Thyroid gland (tissue), 4 donors: ENCODE measurements at regions not wholly inside any gene's neighbourhood (a gene's known extent, or its start where the extent isn't known, plus 50 kb on each side); places are given as distances from the start of the nearest gene placed in this dataset.

Experiments used
- DNase-seq, 2 donors: peaks; one replicate each; pipeline ENCODE4 v3.0.0-alpha.2; 2019
- H3K27ac ChIP-seq, 3 donors: fragments of 200-600 bp; sonication (generic); 1 replicate in 2 of 3; 2 replicates in 1 of 3; pipeline ENCODE4 v1.5.1; 2016 to 2019; ENCODE audit warnings: mild to moderate bottlenecking in 1 of 3, moderate library complexity in 1 of 3
- H3K27me3 ChIP-seq: fragments of 200-600 bp; sonication (generic); one replicate; pipeline ENCODE4 v1.5.1; 2019
- H3K36me3 ChIP-seq, 2 donors: fragments of 200-600 bp; sonication (generic); one replicate each; pipeline ENCODE4 v1.5.1; 2016 to 2019
- H3K4me1 ChIP-seq, 2 donors: fragments of 200-600 bp; sonication (generic); one replicate each; pipeline ENCODE4 v1.5.1; 2017 to 2019
- H3K4me3 ChIP-seq, 3 donors: fragments of 200-600 bp; sonication (generic); replicated peaks in 1 of 3; 1 replicate in 2 of 3; 2 replicates in 1 of 3; pipeline ENCODE4 v1.5.1; 2016; ENCODE audit warnings: mild to moderate bottlenecking in 1 of 3
- H3K9me3 ChIP-seq: fragments of 200-600 bp; sonication (generic); one replicate; pipeline ENCODE4 v1.5.1; 2017
- POLR2A ChIP-seq, 2 donors: fragments of 450-650 bp; IDR thresholded peaks; one replicate each; pipeline ENCODE4 v1.6.1; 2017; ENCODE audit warnings: antibody characterized with exemption in 2 of 2, mild to moderate bottlenecking in 2 of 2, moderate library complexity in 1 of 2
- WGBS, 2 donors: methylation state at CpG; one replicate each; pipeline ENCODE4 v1.1.5; 2017; 5-methylcytosine and 5-hydroxymethylcytosine counted together
- intact Hi-C: fragments of 100-400 bp; cut with DNase I; formaldehyde crosslinking; loops from one replicate; pipeline ENCODE4 v1.15.1; 2023
- TF ChIP-seq, protein P1 (sequence below), 6 experiments: fragments of 200-600 bp in 3 of 6; fragments of 450-650 bp in 3 of 6; sonication (generic) in 3 of 6; IDR thresholded peaks; one replicate each; pipeline ENCODE4 v1.5.1; 2016 to 2019; ENCODE audit warnings: antibody characterized with exemption in 6 of 6, mild to moderate bottlenecking in 2 of 6, inconsistent platforms in 1 of 6, moderate library complexity in 1 of 6

DNA sequence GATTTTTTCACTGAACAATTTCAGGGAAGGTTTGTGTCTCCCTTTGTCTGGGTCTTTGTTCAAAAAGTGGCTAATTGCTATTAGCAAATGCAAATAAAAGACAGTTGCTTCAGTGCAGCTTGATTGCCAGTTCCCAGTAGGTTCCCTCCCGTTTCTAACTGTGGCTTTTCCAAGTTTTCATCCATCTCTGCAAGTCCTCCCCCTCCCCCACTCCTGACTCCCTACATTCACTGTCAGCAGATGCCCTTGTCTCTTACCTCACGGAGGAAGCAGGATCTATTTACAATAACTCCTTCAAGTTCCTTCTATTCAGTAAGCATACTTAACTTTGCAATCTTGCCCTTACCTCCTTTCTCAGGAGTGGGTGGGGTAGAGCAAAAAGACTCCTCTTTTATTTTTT lies 55.4 kb upstream of the SCEL start:
- intact Hi-C loops, result no loop called here
- WGBS, 2 donors, result 51 to 54% methylated on average over 2 of the region's 2 CpGs
- DNase-seq, result no peak

DNA sequence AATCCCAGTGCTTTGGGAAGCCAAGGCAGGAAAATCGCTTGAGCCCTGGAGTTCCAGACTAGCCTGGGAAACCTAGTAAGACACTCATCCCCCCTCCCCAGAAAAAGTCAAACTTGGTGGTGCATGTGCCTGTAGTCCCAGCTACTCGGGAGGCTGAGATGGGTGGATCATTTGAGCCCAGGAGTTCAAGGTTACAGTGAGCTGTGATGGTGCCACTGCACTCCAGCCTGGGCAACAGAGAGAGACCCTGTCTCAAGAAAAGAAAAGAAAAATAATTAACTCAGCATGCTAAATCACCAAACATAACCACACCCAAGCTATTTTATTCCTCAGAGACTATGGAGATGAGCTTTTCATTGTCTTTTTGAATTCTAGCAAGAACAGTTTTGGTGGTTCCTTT lies 56.2 kb upstream of the SCEL start:
- Histone ChIP-seq H3K4me1 (peaks cover 5 to 14% of the 10 kb centered on the region in 2 donors), H3K27me3 (no peaks in the 10 kb centered on the region), H3K27ac (no peak overlapping the region), H3K9me3 (no peaks in the 10 kb centered on the region), H3K36me3 (no peaks in the 10 kb centered on the region), H3K4me3 (no peak overlapping the region)
- WGBS, 2 donors, result 84% methylated on average over 2 of the region's 2 CpGs
- DNase-seq, result no peak
- intact Hi-C loops, result loop anchor here (10.0 kb wide), 1 partner anchor 145 kb away; no protein-coding TSS in a partner anchor
- TF ChIP-seq, protein P1, sequence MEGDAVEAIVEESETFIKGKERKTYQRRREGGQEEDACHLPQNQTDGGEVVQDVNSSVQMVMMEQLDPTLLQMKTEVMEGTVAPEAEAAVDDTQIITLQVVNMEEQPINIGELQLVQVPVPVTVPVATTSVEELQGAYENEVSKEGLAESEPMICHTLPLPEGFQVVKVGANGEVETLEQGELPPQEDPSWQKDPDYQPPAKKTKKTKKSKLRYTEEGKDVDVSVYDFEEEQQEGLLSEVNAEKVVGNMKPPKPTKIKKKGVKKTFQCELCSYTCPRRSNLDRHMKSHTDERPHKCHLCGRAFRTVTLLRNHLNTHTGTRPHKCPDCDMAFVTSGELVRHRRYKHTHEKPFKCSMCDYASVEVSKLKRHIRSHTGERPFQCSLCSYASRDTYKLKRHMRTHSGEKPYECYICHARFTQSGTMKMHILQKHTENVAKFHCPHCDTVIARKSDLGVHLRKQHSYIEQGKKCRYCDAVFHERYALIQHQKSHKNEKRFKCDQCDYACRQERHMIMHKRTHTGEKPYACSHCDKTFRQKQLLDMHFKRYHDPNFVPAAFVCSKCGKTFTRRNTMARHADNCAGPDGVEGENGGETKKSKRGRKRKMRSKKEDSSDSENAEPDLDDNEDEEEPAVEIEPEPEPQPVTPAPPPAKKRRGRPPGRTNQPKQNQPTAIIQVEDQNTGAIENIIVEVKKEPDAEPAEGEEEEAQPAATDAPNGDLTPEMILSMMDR (IDR thresholded peaks at IDR 0.05), result no peak
- no peak for TF ChIP-seq POLR2A (IDR thresholded peaks at IDR 0.05)

More for the DNA sequence above, 55.4 kb upstream of the SCEL start:
- Histone ChIP-seq H3K27me3 (no peaks in the 10 kb centered on the region), H3K4me1 (peaks cover 5 to 14% of the 10 kb centered on the region in 2 donors), H3K27ac (no peak overlapping the region), H3K4me3 (no peak overlapping the region), H3K36me3 (no peaks in the 10 kb centered on the region), H3K9me3 (no peaks in the 10 kb centered on the region)
- TF ChIP-seq POLR2A (IDR thresholded peaks at IDR 0.05), result no peak
- TF ChIP-seq, protein P1 (IDR thresholded peaks at IDR 0.05), result no peak

DNA sequence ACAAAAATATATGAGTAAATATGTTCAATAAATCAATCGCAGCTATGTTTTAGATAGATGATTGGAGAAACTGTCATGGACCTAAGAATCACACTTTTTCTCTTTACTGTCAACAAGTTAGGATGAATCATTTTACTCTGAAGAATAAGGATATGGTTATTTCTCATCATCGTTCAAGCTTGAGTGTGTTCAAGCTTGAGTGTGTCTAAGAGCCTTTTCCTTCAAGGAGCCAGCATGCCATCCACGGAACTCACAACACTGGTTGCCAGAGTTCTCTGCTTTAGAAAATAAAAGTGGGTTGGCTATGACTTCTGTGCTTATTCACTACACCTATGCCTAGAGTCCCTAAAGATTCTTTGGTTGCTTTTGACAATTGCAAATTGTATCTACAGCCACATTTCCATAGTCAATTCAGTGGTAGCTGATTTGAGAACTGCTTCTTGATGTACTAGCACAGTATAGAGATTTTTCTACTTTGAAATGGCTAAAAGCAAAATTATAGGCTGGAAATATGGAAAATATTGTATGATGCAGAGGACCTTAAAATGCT lies 58.1 kb upstream of the SCEL start:
- H3K4me3 ChIP-seq, result no peak overlapping the region
- intact Hi-C loops, result loop anchor here (10.0 kb wide), 1 partner anchor 143 kb away; no protein-coding TSS in a partner anchor

DNA sequence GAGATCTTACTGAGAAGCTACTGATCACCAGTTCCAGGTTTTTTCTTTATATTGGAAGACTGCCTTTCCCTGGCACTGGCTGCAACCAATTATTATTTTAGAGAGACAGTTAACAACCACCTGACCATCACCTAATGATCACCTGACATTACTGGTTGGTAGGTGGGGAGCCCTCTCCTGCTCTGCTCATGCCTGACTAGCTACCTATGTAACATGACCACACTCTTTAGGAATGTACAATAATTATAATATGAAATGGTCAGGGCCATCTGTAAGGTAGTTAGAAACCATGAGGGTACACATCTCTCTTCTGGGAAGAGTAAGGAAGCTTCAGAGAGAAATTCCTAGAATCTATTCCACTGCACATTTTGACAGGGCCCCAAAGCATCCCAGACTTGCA lies 59.0 kb upstream of the SCEL start:
- H3K9me3 ChIP-seq, result no peaks in the 10 kb centered on the region
- TF ChIP-seq POLR2A (IDR thresholded peaks at IDR 0.05), result no peak
- H3K36me3 ChIP-seq, result no peaks in the 10 kb centered on the region
- no peak for DNase-seq
- peaks cover 5 to 14% of the 10 kb centered on the region in 2 donors for H3K4me1 ChIP-seq
- H3K27ac ChIP-seq, result no peak overlapping the region
- intact Hi-C loops, result loop anchor here (10.0 kb wide), 1 partner anchor 142 kb away; no protein-coding TSS in a partner anchor
- H3K4me3 ChIP-seq, result no peak overlapping the region
- H3K27me3 ChIP-seq, result no peaks in the 10 kb centered on the region

More for the DNA sequence above, 58.1 kb upstream of the SCEL start:
- Histone ChIP-seq H3K4me1 (peaks cover 5 to 14% of the 10 kb centered on the region in 2 donors), H3K36me3 (no peaks in the 10 kb centered on the region), H3K27ac (peak overlapping the region in 1 of 3 donors; percentile 33), H3K9me3 (no peaks in the 10 kb centered on the region), H3K27me3 (no peaks in the 10 kb centered on the region)
- 41 to 52% methylated on average over 3 of the region's 3 CpGs for WGBS, 2 donors
- DNase-seq, result peak; percentile 57 to 62
- TF ChIP-seq POLR2A (IDR thresholded peaks at IDR 0.05), result no peak
- TF ChIP-seq, protein P1 (IDR thresholded peaks at IDR 0.05), result no peak

DNA sequence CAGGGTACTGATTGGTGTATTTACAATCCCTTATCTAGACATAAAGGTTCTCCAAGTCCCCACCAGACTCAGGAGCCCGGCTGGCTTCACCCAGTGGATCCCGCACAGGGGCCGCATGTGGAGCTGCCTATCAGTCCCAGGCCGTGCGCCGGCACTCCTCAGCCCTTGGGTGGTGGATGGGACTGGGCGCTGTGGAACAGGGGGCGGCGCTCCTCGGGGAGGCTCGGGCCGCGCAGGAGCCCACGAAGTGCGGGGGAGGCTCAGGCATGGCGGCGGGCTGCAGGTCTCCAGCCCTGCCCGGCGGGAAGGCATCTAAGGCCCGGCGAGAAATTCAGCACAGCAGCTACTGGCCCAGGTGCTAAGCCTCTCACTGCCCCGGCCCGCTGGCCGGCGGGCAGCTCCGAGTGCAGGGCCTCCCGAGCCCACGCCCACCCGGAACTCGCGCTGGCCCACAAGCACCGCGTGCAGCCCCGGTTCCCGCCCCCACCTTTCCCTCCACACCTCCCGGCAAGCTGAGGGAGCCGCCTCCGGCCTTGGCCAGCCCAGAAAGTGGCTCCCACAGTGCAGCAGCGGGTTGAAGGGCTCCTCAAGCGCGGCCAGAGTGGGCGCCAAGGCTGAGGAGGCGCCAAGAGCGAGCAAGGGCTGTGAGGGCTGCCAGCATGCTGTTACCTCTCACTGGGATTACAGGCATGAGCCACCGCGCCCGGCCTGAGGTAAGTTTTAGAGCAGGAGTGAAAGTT lies 60.0 kb upstream of the SCEL start:
- WGBS, 2 donors, result 93 to 94% methylated on average over 28 to 36 of the region's 47 CpGs
- H3K27ac ChIP-seq, result no peak overlapping the region
- H3K27me3 ChIP-seq, result no peaks in the 10 kb centered on the region
- no peaks in the 10 kb centered on the region for H3K36me3 ChIP-seq
- no peak overlapping the region for H3K4me3 ChIP-seq
- intact Hi-C loops, result loop anchor here (10.0 kb wide), 1 partner anchor 141 kb away; no protein-coding TSS in a partner anchor
- TF ChIP-seq POLR2A (IDR thresholded peaks at IDR 0.05), result no peak
- TF ChIP-seq, protein P1 (IDR thresholded peaks at IDR 0.05), result no peak
- DNase-seq, result peak; percentile 43 to 47
- H3K4me1 ChIP-seq, result peaks cover 5 to 14% of the 10 kb centered on the region in 2 donors
- no peaks in the 10 kb centered on the region for H3K9me3 ChIP-seq
